HG02938 (cell line): ENCODE measurements at regions not wholly inside any gene's neighbourhood (a gene's known extent, or its start where the extent isn't known, plus 50 kb on each side); places are given as distances from the start of the nearest gene placed in this dataset.
"Not testable (repeated sequence)": the region's sequence is repeated elsewhere in the genome, so short reads cannot be mapped to it uniquely, and the experiment has no call there.

Source experiments
- ATAC-seq: cut with Tn5 transposase; IDR thresholded peaks from one replicate; pipeline ENCODE4 v1.9.1; 2021; ENCODE audit warnings: mild to moderate bottlenecking, moderate library complexity; ENCODE audit not compliant: unreplicated experiment

- peak; percentile 75 for ATAC-seq
Measured at GRCh38 chr4:78691971-78692821, 84.0 kb upstream of the BMP2K start.

GRCh38 chr4:78692822-78693170 is 83.4 kb upstream of the BMP2K start:
- ATAC-seq, result no peak

GRCh38 chr4:78693777-78694456 is 82.2 kb upstream of the BMP2K start:
- ATAC-seq, result no peak

- ATAC-seq, result no peak
Measured at GRCh38 chr4:78694457-78694787, 81.7 kb upstream of the BMP2K start.

- ATAC-seq, result no peak
Measured at GRCh38 chr4:78695910-78696309, 80.2 kb upstream of the BMP2K start.

GRCh38 chr4:78703079-78703478 is 73.1 kb upstream of the BMP2K start:
- no peak for ATAC-seq

- no peak for ATAC-seq
Measured at GRCh38 chr4:78704317-78704716, 71.8 kb upstream of the BMP2K start.

GRCh38 chr4:78704981-78705683 is 71.0 kb upstream of the BMP2K start:
- no peak for ATAC-seq

- no peak for ATAC-seq
Measured at GRCh38 chr4:78706302-78706701, 69.8 kb upstream of the BMP2K start.

- ATAC-seq, result no peak
Measured at GRCh38 chr4:78707268-78707667, 68.9 kb upstream of the BMP2K start.

GRCh38 chr4:78707793-78708192 is 68.4 kb upstream of the BMP2K start:
- no peak for ATAC-seq

GRCh38 chr4:78710536-78710935 is 65.6 kb upstream of the BMP2K start:
- ATAC-seq, result no peak

- no peak for ATAC-seq
Measured at GRCh38 chr4:78711676-78712075, 64.5 kb upstream of the BMP2K start.

- not testable (repeated sequence) for ATAC-seq
Measured at GRCh38 chr4:78714598-78714997, 61.6 kb upstream of the BMP2K start.

GRCh38 chr4:78715372-78715771 is 60.8 kb upstream of the BMP2K start:
- ATAC-seq, result not testable (repeated sequence)

- not testable (repeated sequence) for ATAC-seq
Measured at GRCh38 chr4:78717712-78718111, 58.4 kb upstream of the BMP2K start.

- ATAC-seq, result no peak
Measured at GRCh38 chr4:78720204-78720603, 55.9 kb upstream of the BMP2K start.

- peak; percentile 89 for ATAC-seq
Measured at GRCh38 chr4:78720994-78721677, 55.0 kb upstream of the BMP2K start.

- no peak for ATAC-seq
Measured at GRCh38 chr4:78721747-78722146, 54.4 kb upstream of the BMP2K start.

GRCh38 chr4:78722320-78722719 is 53.8 kb upstream of the BMP2K start:
- ATAC-seq, result no peak

- no peak for ATAC-seq
Measured at GRCh38 chr4:78722878-78723277, 53.3 kb upstream of the BMP2K start.
